K562 (cell line): ENCODE measurements at regions not wholly inside any gene's neighbourhood (a gene's known extent, or its start where the extent isn't known, plus 50 kb on each side); places are given as distances from the start of the nearest gene placed in this dataset.

Experiments
- CTCF ChIP-seq, 3 experiments: IDR thresholded peaks in 2 of 3; conservative IDR thresholded peaks in 1 of 3; 2 replicates each; pipeline ENCODE4 v1.5.1; 2011 to 2012; ENCODE audit warnings: low read length in 3 of 3, mild to moderate bottlenecking in 3 of 3, control low read depth in 2 of 3, improper control_type of control experiment in 1 of 3, inconsistent platforms in 1 of 3, low read depth in 1 of 3, mixed read lengths in 1 of 3, moderate library complexity in 1 of 3; ENCODE audit not compliant: insufficient read depth in 2 of 3
- E2F1 ChIP-seq: sonication (generic); formaldehyde crosslinking; IDR thresholded peaks from 2 replicates; pipeline ENCODE4 v1.8.1; 2023; ENCODE audit warnings: mild to moderate bottlenecking, missing genetic modification reagents, moderate library complexity
- EP400 ChIP-seq: fragments of 450-650 bp; IDR thresholded peaks from 2 replicates; pipeline ENCODE4 v1.6.1; 2017; ENCODE audit warnings: antibody characterized with exemption, mild to moderate bottlenecking, moderate library complexity
- EZH2 ChIP-seq: IDR thresholded peaks from 2 replicates; pipeline ENCODE4 v1.6.1; 2012; ENCODE audit warnings: low read depth, mild to moderate bottlenecking, inconsistent platforms, low read length, borderline replicate concordance
- FOXM1 ChIP-seq, 2 experiments: fragments of 450-650 bp in 1 of 2; sonication (generic) in 1 of 2; formaldehyde crosslinking in 1 of 2; IDR thresholded peaks; 2 replicates each; pipeline versions ENCODE4 v1.6.1 to v1.9.0; 2017 to 2022; ENCODE audit warnings: low read depth in 2 of 2, mild to moderate bottlenecking in 2 of 2, missing genetic modification reagents in 1 of 2, moderate library complexity in 1 of 2
- POLR2A ChIP-seq: fragments of 450-650 bp; conservative IDR thresholded peaks from 2 replicates; pipeline ENCODE4 v1.6.1; 2016
- RFX1 ChIP-seq: fragments of 450-650 bp; IDR thresholded peaks from 2 replicates; pipeline ENCODE4 v1.6.1; 2016; ENCODE audit warnings: mild to moderate bottlenecking, moderate library complexity
- SMAD3 ChIP-seq: fragments of 450-650 bp; formaldehyde crosslinking; conservative IDR thresholded peaks from 2 replicates; pipeline ENCODE4 v1.4.0; 2020; ENCODE audit warnings: mild to moderate bottlenecking
- YY1 ChIP-seq, 3 experiments: IDR thresholded peaks; 2 replicates each; pipeline ENCODE4 v1.6.1; 2011; ENCODE audit warnings: low read length in 2 of 3, mild to moderate bottlenecking in 2 of 3, moderate library complexity in 2 of 3, borderline replicate concordance in 1 of 3, control low read depth in 1 of 3, low read depth in 1 of 3; ENCODE audit not compliant: insufficient read depth in 3 of 3, insufficient replicate concordance in 2 of 3, control insufficient read depth in 1 of 3, insufficient read length in 1 of 3; ENCODE audit errors: extremely low read depth in 1 of 3
- ZBTB26 ChIP-seq: fragments of 450-650 bp; formaldehyde crosslinking; IDR thresholded peaks from 2 replicates; pipeline ENCODE4 v1.4.0; 2022; ENCODE audit warnings: missing genetic modification characterization
- ZBTB8A ChIP-seq: fragments of 450-650 bp; IDR thresholded peaks from 2 replicates; pipeline ENCODE4 v1.6.1; 2018; ENCODE audit warnings: mild to moderate bottlenecking, moderate library complexity; ENCODE audit not compliant: partially characterized antibody

- TF ChIP-seq RFX1 (no peak), YY1 (IDR thresholded peaks at IDR 0.05; ENCODE audit: borderline replicate concordance in 1 of 3, control insufficient read depth in 1 of 3, extremely low read depth in 1 of 3, insufficient read depth in 3 of 3, insufficient read length in 1 of 3, insufficient replicate concordance in 2 of 3, low read depth in 1 of 3, low read length in 2 of 3) (no peak), EZH2 (no peak), POLR2A (no peak), EP400 (no peak), ZBTB26 (CRISPR knock-in tag) (no peak), ZBTB8A (no peak), CTCF (IDR thresholded peaks at IDR 0.05 in 2 of 3, conservative IDR thresholded peaks at IDR 0.05 in 1 of 3; ENCODE audit: insufficient read depth in 2 of 3, low read depth in 1 of 3, low read length in 3 of 3) (no peak), FOXM1 (IDR thresholded peaks at IDR 0.05; ENCODE audit: low read depth) (no peak), FOXM1 (CRISPR knock-in tag; IDR thresholded peaks at IDR 0.05; ENCODE audit: low read depth) (no peak), E2F1 (no peak), SMAD3 (no peak)
Observed at GRCh38 chr1:189289346-189289745, 1188.3 kb downstream of the BRINP3 start.
